G401 (cell line): ENCODE measurements at regions not wholly inside any gene's neighbourhood (a gene's known extent, or its start where the extent isn't known, plus 50 kb on each side); places are given as distances from the start of the nearest gene placed in this dataset.
"Not testable (repeated sequence)": the region's sequence is repeated elsewhere in the genome, so short reads cannot be mapped to it uniquely, and the experiment has no call there.

Source experiments
- DNase-seq: peaks from one replicate; pipeline ENCODE4 v3.0.0-alpha.2; 2015; ENCODE audit warnings: low spot score
- in situ Hi-C: cut with HindIII; loops from 2 replicates; pipeline ENCODE4 v1.10.0; 2016; ENCODE audit warnings: low sequenced_read_pairs, mixed read lengths

- in situ Hi-C loops: no loop called here
- DNase-seq: no peak
These were observed 553.8 kb downstream of the CENPC start for GRCh38 chr4:66991521-66991920.

- in situ Hi-C loops: no loop called here
- DNase-seq: no peak
These were observed 570.6 kb downstream of the CENPC start for GRCh38 chr4:66974665-66975064.

DNA sequence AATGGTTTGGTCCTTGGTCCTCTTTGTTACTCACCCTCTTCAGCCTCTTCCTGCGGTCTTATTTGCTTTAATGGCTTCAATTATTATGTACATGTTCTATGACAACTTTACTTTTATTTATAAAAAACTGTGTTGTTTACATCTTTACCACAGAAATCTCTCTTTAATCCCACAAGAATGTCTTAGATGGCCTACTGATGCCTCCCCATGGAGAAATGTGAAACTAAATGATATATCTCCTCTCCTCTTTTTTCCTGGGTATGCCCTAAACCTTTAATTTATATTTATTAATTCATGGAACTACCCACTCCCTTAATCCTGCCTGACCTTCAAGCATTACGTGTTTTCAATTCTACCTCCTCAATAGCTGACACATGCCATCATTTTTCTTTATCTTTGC lies 573.2 kb downstream of the CENPC start:
- no peak for DNase-seq
- in situ Hi-C loops: no loop called here

DNA sequence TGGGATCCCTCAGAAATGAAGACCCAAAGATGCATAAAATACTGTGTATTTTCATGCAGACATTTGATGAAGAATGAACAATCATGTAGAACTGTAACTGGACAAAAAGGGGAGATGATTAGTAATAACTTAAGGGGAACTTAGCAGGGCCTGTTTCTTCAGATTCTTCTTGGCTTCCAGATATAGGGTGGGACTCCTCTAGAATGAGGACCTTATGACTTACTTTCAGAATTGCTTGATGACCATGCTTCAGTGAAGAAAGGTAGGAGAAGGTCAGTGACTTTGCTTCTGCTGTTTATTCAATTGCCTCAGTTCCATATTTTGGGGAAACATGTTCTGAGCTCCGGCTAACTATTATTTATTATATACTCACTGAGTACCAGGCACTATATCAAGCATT lies 580.8 kb downstream of the CENPC start:
- no peak for DNase-seq
- in situ Hi-C loops: no loop called here

DNA sequence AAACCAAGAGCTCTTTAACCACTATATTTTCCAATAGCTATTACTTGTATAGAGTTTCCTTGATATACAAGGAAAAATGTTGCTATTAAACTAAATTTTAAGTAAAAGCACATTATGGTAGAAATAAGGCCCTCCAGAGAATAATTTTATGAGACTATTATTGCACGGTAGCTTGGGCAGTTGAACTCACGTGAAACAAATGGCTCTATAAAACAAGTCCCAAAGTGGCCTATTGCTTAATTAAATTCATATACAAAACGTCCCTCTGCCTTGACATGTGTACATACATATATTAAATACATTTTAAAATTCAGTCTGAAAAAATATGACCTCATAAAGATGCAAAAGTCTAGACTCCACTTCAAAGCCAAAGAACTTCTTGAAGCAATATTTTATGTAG lies 582.2 kb downstream of the CENPC start:
- no peak for DNase-seq
- in situ Hi-C loops: no loop called here

DNA sequence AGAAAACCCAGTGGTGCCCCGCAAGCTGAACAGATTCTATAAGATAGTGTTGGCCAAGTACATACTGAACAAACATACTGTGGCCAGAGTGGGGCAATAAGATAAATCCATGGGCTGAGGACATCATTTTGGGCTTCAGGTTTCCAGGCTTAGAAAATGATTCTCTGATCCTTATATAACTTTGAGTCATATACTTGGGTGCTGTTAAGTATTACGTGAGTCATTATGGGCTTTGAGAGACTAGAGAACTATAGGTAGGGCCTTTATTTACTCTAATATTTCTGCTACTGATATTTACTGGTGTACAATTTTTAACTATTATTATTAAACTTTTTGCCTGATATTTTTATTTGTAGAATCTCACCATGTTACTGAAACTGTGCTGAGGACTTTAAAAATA lies 586.1 kb downstream of the CENPC start:
- in situ Hi-C loops: no loop called here
- DNase-seq: no peak

DNA sequence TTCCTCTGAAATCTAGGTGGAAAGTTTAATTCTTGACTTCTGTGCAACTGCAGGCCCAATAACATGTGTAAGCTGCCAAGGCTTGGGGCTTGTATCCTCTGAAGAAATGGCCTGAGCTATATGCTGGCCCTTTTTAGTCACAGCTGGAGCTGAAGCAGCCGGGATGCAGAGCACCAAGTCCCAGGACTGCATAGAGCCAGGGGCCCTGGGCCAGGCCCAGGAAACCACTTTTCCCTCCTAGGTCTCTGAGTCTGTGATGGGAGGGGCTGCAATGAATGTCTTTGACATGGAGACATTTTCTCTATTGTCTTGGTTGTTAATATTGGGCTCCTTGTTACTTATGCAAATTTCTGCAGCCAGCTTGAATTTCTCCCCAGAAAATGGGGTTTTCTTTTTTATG lies 588.5 kb downstream of the CENPC start:
- no peak for DNase-seq
- in situ Hi-C loops: no loop called here

GRCh38 chr4:66956426-66956825 lies 588.9 kb downstream of the CENPC start:
- DNase-seq: no peak
- in situ Hi-C loops: no loop called here

- DNase-seq: no peak
- in situ Hi-C loops: no loop called here
These were observed 589.5 kb downstream of the CENPC start for GRCh38 chr4:66955784-66956183.

GRCh38 chr4:66949419-66949818 lies 595.9 kb downstream of the CENPC start:
- no peak for DNase-seq
- in situ Hi-C loops: no loop called here

DNA sequence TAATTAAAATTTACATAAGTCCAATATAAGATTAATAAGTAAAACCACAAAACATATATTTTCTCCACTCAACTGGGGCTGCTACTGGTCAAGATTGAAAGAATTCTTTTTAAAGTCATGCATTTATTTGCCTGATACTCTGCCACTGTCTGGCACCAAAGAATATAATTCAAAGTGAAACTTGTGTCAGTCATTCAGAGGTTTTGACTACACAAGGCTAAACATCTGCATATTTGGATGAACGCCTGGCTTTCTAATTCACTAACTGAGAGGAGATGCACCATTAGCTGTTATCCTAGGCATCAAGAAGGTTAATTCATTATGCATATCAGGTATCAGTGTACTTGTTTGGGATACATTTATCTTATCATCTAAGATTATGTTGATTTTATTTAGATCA lies 598.5 kb downstream of the CENPC start:
- in situ Hi-C loops: no loop called here
- DNase-seq: no peak

- no peak for DNase-seq
- in situ Hi-C loops: no loop called here
These were observed 602.2 kb downstream of the CENPC start for GRCh38 chr4:66943112-66943511.

- in situ Hi-C loops: not testable (repeated sequence)
- DNase-seq: peak; percentile 77
These were observed 613.3 kb downstream of the CENPC start for GRCh38 chr4:66931981-66932380.

DNA sequence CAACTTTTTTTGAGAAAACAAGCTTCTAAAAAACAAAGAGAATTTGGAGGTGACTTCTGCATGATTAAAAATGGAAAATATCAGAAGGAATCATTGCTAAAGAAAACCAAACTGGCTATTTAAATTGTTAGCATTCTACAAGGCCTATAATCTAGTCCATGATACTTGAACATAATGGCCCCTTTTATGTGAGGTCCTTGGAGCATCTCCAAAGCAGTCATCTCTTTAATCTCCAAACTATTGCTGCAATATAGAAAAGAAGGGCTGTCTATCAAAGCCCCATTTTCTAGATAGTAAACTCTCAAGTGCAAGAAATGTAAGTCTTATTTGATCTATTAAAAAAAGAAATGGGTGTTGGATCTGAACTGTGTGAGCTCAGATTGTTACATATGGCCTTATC lies 615.1 kb downstream of the CENPC start:
- in situ Hi-C loops: no loop called here

GRCh38 chr4:66929748-66930147 lies 615.6 kb downstream of the CENPC start:
- in situ Hi-C loops: no loop called here
- peak; percentile 94 for DNase-seq

More for the DNA sequence above, 615.1 kb downstream of the CENPC start:
- no peak for DNase-seq

DNA sequence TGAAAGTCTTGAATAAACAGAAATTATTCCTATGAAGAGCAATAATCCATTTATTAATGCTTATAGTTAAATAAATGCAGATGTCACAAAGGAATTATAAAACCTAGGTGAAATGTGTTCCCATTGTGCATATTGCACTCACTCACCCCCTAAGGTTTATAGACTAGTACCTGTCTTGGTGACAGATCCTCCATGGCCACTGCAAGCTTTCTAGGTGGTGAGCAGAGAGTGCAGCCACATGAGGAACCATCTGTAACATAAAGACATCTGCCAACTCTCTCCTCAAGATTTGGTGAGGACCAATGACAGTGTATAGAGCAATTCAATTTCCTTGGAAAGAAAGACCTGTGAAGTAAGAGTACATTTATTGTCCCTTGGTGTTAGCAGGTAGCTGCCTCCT lies 616.4 kb downstream of the CENPC start:
- in situ Hi-C loops: not testable (repeated sequence)
- peak; percentile 77 for DNase-seq

DNA sequence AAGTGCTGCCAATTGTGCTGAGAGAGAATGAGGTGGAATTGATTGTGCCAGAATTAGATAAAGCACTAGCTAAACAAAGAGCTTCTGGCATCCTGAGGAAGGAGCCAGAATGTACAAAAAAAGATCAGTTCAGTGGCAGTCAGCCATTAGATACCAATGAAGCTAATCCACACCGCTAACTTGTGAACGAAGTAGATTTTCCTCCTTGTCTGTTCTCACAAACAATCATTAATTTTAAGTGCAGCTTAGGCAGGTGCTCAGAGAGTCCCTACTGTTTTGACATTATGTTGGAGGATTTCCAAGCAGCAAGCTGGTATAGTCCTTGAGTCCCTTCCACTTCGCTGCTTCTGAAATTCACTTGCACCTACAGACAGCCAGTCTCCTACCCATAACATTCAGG lies 617.4 kb downstream of the CENPC start:
- in situ Hi-C loops: no loop called here
- peak; percentile 96 for DNase-seq

- in situ Hi-C loops: no loop called here
- no peak for DNase-seq
These were observed 618.6 kb downstream of the CENPC start for GRCh38 chr4:66926687-66927086.

GRCh38 chr4:66923081-66923865 lies 622.0 kb downstream of the CENPC start:
- in situ Hi-C loops: no loop called here
- no peak for DNase-seq

DNA sequence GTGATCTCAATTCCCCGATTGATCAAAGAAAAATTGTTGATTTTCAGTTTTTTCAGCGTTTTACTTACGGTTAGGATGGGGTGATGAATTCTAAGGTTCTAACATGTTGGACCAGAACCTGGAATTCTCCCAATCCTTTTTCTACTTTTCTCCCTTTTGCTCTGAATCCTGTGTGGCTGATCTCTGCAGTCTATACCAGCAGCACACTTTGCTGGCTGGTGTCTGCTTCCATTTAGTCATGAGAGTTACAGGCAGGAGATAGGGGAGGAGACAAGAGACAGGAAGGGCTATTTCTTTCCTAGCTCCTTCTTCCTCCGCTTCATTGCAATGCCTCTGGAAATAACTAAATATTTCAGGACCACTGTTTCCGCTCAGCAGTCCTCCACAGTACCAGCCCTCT lies 623.9 kb downstream of the CENPC start:
- DNase-seq: no peak
- in situ Hi-C loops: no loop called here

- in situ Hi-C loops: no loop called here
- no peak for DNase-seq
These were observed 624.8 kb downstream of the CENPC start for GRCh38 chr4:66920514-66920913.
